Stimulated activated CD8-positive, alpha-beta memory T cell treated with anti-CD3 and anti-CD28 coated beads, Interleukin-2, amount 100 ng/mL, for 1 hour (primary cell): ENCODE measurements at regions not wholly inside any gene's neighbourhood (a gene's known extent, or its start where the extent isn't known, plus 50 kb on each side); places are given as distances from the start of the nearest gene placed in this dataset.

Source experiments
- DNase-seq, 2 donors: peaks; one replicate each; pipeline ENCODE4 v3.0.0-alpha.2; 2020; ENCODE audit warnings: low read depth in 2 of 2

GRCh38 chr2:57934659-57935058, 111.9 kb upstream of the VRK2 start:
- DNase-seq: no peak

- no peak for DNase-seq
Measured at GRCh38 chr2:57936216-57936615, 110.4 kb upstream of the VRK2 start.

DNA sequence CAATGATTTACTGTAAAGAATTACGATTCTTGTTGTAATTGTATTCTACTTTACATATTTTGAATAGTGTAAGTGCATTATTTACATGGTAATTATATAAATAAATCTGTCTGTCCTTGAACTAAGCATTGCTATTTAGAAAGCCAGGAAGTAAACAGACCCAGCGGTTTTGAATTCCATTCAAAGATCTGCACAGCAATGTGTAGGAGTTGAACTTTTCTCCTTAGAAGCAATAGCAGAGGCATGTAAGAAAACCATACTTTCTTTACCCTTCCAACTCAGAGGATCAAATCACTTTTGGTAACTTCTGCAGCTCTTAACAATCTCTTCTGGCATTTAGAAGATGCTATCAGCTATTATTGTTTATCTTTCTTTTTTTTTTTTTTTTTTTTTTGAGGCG, 109.2 kb upstream of the VRK2 start:
- no peak for DNase-seq

GRCh38 chr2:57941816-57942215, 104.8 kb upstream of the VRK2 start:
- DNase-seq: no peak

- DNase-seq: no peak
Measured at GRCh38 chr2:57943315-57943714, 103.3 kb upstream of the VRK2 start.

DNA sequence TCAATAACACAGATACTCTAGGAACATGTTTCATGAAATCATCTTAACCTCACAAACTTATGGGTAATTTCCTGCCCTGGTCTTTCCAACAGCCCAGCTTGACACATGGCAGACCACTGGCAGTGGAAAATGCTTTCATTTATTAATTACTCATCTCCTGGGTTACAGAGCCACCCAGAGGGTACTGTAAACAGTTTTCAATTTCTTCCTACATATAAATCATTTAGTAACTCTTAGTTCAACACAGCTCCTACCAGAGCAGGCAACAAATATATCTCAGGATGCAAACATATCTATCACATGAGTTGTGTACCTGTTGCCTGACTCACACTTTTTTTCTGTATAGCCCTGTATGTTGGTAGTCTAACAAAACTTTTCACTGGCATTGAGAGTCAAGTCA, 99.2 kb upstream of the VRK2 start:
- no peak for DNase-seq

GRCh38 chr2:57954020-57954419, 92.6 kb upstream of the VRK2 start:
- DNase-seq: no peak

GRCh38 chr2:57957238-57957637, 89.4 kb upstream of the VRK2 start:
- no peak for DNase-seq

GRCh38 chr2:57959390-57959789, 87.2 kb upstream of the VRK2 start:
- DNase-seq: no peak

DNA sequence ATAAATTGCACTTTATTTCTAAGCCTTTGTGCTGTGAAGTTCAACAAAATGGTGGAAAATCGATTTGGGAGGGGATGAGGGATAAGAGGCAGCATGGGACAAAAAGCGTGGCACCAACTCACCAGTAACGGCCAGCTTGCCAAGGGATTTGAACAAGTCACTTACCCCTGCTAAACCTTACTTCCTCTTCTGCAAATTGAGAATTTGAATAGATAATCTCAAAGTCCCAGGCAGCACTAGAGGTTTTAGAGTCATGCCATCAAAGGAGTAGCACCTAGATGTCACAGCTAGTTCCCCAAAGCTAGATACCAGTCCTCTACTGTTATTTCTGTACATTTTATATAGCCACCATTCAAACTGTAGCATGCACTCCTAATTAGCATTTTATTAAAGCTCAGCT, 83.7 kb upstream of the VRK2 start:
- no peak for DNase-seq

GRCh38 chr2:57965219-57965618, 81.4 kb upstream of the VRK2 start:
- DNase-seq: no peak

GRCh38 chr2:57965961-57966360, 80.6 kb upstream of the VRK2 start:
- DNase-seq: no peak

- no peak for DNase-seq
Measured at GRCh38 chr2:57973621-57974186, 72.9 kb upstream of the VRK2 start.

DNA sequence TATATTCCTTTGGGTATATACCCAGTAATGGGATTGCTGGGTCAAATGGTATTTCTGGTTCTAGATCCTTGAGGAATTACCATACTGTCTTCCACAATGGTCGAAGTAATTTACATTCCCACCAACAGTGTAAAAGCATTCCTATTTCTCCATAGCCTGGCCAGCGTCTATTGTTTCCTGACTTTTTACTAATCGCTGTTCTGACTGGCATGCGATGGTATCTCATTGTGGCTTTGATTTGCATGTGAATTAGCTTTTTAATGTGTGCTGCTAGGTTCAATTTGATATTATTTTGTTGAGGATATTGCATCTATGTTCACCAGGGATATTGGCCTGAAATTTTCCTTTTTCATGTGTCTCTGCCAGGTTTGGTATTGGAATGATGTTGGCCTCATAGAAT, 67.4 kb upstream of the VRK2 start:
- no peak for DNase-seq

- DNase-seq: no peak
Measured at GRCh38 chr2:57981083-57981768, 65.4 kb upstream of the VRK2 start.

GRCh38 chr2:57987835-57988573, 58.6 kb upstream of the VRK2 start:
- no peak for DNase-seq

DNA sequence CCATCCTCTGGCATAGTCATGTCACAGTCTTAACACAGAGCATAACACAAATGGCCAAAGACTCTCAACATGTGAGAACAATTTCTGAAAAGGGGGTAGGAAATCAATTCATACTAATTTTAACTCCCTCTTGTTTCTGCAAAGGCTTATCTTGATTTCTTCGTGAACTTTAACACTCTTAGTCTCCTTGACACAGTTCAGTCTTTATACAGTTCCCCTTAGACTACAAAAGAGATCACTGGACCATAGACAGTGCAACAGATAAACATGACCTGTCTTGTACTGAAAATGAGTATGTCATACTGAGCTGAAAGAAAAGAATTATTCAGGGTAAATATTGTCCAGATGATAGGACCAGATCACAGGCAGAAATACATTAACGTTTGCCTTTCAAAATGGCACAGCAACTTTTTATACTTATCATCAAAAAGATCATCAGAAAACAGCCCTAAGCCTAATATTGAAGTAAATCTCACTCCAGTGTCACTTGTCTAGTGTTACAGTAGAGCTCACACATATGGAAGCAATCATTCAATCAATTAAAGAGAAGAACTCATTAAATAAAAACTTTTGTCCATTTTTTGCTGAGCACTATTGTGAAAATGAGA, 56.4 kb upstream of the VRK2 start:
- no peak for DNase-seq
